HG03097 (cell line): ENCODE measurements at regions not wholly inside any gene's neighbourhood (a gene's known extent, or its start where the extent isn't known, plus 50 kb on each side); places are given as distances from the start of the nearest gene placed in this dataset.

Source experiments
- ATAC-seq: cut with Tn5 transposase; IDR thresholded peaks from one replicate; pipeline ENCODE4 v1.9.1; 2021; ENCODE audit not compliant: unreplicated experiment, low FRiP score

GRCh38 chr6:113112086-113112485, 745.1 kb upstream of the MARCKS start:
- ATAC-seq: no peak

GRCh38 chr6:113115196-113115595, 741.9 kb upstream of the MARCKS start:
- no peak for ATAC-seq

GRCh38 chr6:113120224-113120581, 736.9 kb upstream of the MARCKS start:
- no peak for ATAC-seq

- no peak for ATAC-seq
Observed at GRCh38 chr6:113120582-113121285, 736.4 kb upstream of the MARCKS start.

- no peak for ATAC-seq
Observed at GRCh38 chr6:113121571-113121970, 735.6 kb upstream of the MARCKS start.

GRCh38 chr6:113122060-113122459, 735.1 kb upstream of the MARCKS start:
- ATAC-seq: no peak

GRCh38 chr6:113125626-113126025, 731.5 kb upstream of the MARCKS start:
- ATAC-seq: no peak

- no peak for ATAC-seq
Observed at GRCh38 chr6:113127786-113128419, 729.2 kb upstream of the MARCKS start.

GRCh38 chr6:113128661-113129060, 728.5 kb upstream of the MARCKS start:
- no peak for ATAC-seq

- ATAC-seq: no peak
Observed at GRCh38 chr6:113129991-113130390, 727.2 kb upstream of the MARCKS start.

GRCh38 chr6:113137426-113137825, 719.7 kb upstream of the MARCKS start:
- ATAC-seq: no peak

- no peak for ATAC-seq
Observed at GRCh38 chr6:113140721-113141120, 716.4 kb upstream of the MARCKS start.

- no peak for ATAC-seq
Observed at GRCh38 chr6:113141901-113142300, 715.2 kb upstream of the MARCKS start.

- no peak for ATAC-seq
Observed at GRCh38 chr6:113142671-113143174, 714.4 kb upstream of the MARCKS start.

- ATAC-seq: no peak
Observed at GRCh38 chr6:113143206-113143605, 713.9 kb upstream of the MARCKS start.

GRCh38 chr6:113144117-113144516, 713.0 kb upstream of the MARCKS start:
- ATAC-seq: no peak

GRCh38 chr6:113146878-113147277, 710.3 kb upstream of the MARCKS start:
- ATAC-seq: no peak

GRCh38 chr6:113147544-113147943, 709.6 kb upstream of the MARCKS start:
- no peak for ATAC-seq

- no peak for ATAC-seq
Observed at GRCh38 chr6:113148566-113148965, 708.6 kb upstream of the MARCKS start.

- no peak for ATAC-seq
Observed at GRCh38 chr6:113149511-113149910, 707.6 kb upstream of the MARCKS start.

- no peak for ATAC-seq
Observed at GRCh38 chr6:113160306-113161017, 696.7 kb upstream of the MARCKS start.

GRCh38 chr6:113161018-113161315, 696.2 kb upstream of the MARCKS start:
- ATAC-seq: no peak
